DND-41 (cell line): ENCODE measurements at regions not wholly inside any gene's neighbourhood (a gene's known extent, or its start where the extent isn't known, plus 50 kb on each side); places are given as distances from the start of the nearest gene placed in this dataset.

Experiments
- EZH2 ChIP-seq: IDR thresholded peaks from 3 replicates; pipeline ENCODE4 v1.6.1; 2012; ENCODE audit warnings: borderline replicate concordance, low read depth, mild to moderate bottlenecking, moderate library complexity, low read length, inconsistent platforms; ENCODE audit not compliant: severe bottlenecking
- TF ChIP-seq, protein P1 (sequence below): IDR thresholded peaks from 2 replicates; pipeline ENCODE4 v1.5.1; 2012; ENCODE audit warnings: borderline replicate concordance, low read length, moderate library complexity, mild to moderate bottlenecking; ENCODE audit not compliant: poor library complexity, severe bottlenecking; ENCODE audit errors: extremely low read depth

DNA sequence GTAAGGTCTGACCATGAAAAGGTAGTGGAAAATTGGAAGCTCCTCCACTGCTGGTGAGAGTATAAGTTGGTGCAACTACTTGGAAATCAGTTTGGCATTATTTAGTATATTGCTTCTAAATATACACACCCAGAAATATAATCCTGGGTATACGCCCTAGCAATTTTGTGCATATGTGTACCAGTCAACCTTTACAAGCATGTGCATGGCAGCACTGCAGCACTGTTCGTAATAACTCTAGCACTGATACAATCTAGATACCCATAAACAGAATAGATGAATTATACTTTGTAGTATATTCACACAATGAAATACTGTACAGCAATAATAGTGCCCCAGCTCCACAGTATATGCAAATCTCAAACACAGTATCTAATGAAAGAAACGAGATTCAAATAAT is 265.9 kb downstream of the EMP1 start:
- TF ChIP-seq, protein P1, sequence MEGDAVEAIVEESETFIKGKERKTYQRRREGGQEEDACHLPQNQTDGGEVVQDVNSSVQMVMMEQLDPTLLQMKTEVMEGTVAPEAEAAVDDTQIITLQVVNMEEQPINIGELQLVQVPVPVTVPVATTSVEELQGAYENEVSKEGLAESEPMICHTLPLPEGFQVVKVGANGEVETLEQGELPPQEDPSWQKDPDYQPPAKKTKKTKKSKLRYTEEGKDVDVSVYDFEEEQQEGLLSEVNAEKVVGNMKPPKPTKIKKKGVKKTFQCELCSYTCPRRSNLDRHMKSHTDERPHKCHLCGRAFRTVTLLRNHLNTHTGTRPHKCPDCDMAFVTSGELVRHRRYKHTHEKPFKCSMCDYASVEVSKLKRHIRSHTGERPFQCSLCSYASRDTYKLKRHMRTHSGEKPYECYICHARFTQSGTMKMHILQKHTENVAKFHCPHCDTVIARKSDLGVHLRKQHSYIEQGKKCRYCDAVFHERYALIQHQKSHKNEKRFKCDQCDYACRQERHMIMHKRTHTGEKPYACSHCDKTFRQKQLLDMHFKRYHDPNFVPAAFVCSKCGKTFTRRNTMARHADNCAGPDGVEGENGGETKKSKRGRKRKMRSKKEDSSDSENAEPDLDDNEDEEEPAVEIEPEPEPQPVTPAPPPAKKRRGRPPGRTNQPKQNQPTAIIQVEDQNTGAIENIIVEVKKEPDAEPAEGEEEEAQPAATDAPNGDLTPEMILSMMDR = no peak
- no peak for TF ChIP-seq EZH2
